CD4-positive, alpha-beta T cell (primary cell): ENCODE measurements at regions not wholly inside any gene's neighbourhood (a gene's known extent, or its start where the extent isn't known, plus 50 kb on each side); places are given as distances from the start of the nearest gene placed in this dataset.

Source experiments
- ATAC-seq: fragments of 200-7000 bp; cut with Tn5 transposase; one replicate; pipeline ENCODE4 v1.10.0; 2022; ENCODE audit warnings: mild to moderate bottlenecking; ENCODE audit not compliant: poor library complexity
- CTCF ChIA-PET: fragments of 350-600 bp; sonication (Branson Sonifier 250); formaldehyde crosslinking; loops from one replicate; lab custom pipeline; 2021; ENCODE audit warnings: antibody characterized with exemption, inconsistent platforms; lab: Charles Lee
- POLR2A ChIA-PET: fragments of 350-600 bp; sonication (Branson Sonifier 250); formaldehyde crosslinking; loops from one replicate; lab custom pipeline; 2021; ENCODE audit warnings: antibody characterized with exemption, inconsistent platforms; lab: Charles Lee
- DNase-seq, 14 experiments: peaks; one replicate each; pipeline ENCODE4 v3.0.0-alpha.2; 2013 to 2020; ENCODE audit warnings: mixed read lengths in 2 of 14
- H3K27ac ChIP-seq, 2 donors: one replicate each; pipeline versions ENCODE4 v1.5.1 to v1.7.0; 2013; ENCODE audit warnings: low read length in 2 of 2, low read depth in 1 of 2, mild to moderate bottlenecking in 1 of 2
- H3K27me3 ChIP-seq, 2 experiments: 1 replicate in 1 of 2; 2 replicates in 1 of 2; pipeline versions ENCODE4 v1.6.1 to v1.7.0; 2013; ENCODE audit warnings: low read length in 2 of 2, control low read depth in 1 of 2, mild to moderate bottlenecking in 1 of 2, moderate library complexity in 1 of 2; ENCODE audit not compliant: insufficient read depth in 2 of 2, control insufficient read depth in 1 of 2
- H3K36me3 ChIP-seq: one replicate; pipeline ENCODE4 v1.6.1; 2013; ENCODE audit warnings: low read length, control low read depth; ENCODE audit not compliant: insufficient read depth
- H3K4me1 ChIP-seq: one replicate; pipeline ENCODE4 v1.6.1; 2013; ENCODE audit warnings: low read length, control low read depth; ENCODE audit not compliant: insufficient read depth
- H3K4me3 ChIP-seq: one replicate; pipeline ENCODE4 v1.5.1; 2013; ENCODE audit warnings: mild to moderate bottlenecking, low read length, moderate library complexity
- H3K9me3 ChIP-seq, 2 experiments: 1 replicate in 1 of 2; 2 replicates in 1 of 2; pipeline versions ENCODE4 v1.6.1 to v1.7.0; 2013; ENCODE audit warnings: low read length in 2 of 2, mild to moderate bottlenecking in 2 of 2, control low read depth in 1 of 2, moderate library complexity in 1 of 2; ENCODE audit not compliant: control insufficient read depth in 1 of 2, insufficient read depth in 1 of 2
- H3K27ac Mint-ChIP-seq: one replicate; pipeline ENCODE4 v1.8.0; 2020; ENCODE audit warnings: mixed read lengths
- H3K27me3 Mint-ChIP-seq: one replicate; pipeline ENCODE4 v1.8.0; 2021; ENCODE audit warnings: mixed read lengths
- H3K36me3 Mint-ChIP-seq: one replicate; pipeline ENCODE4 v1.8.0; 2021; ENCODE audit warnings: low read depth, mixed read lengths
- H3K4me1 Mint-ChIP-seq: one replicate; pipeline ENCODE4 v1.8.0; 2021; ENCODE audit warnings: low read depth, mixed read lengths
- H3K4me3 Mint-ChIP-seq: one replicate; pipeline ENCODE4 v1.8.0; 2020; ENCODE audit warnings: mild to moderate bottlenecking, mixed read lengths
- H3K9me3 Mint-ChIP-seq: one replicate; pipeline ENCODE4 v1.8.0; 2020; ENCODE audit warnings: mixed read lengths
- intact Hi-C, 2 experiments: fragments of 100-400 bp; cut with DNase I in 1 of 2; cut with micrococcal nuclease in 1 of 2; formaldehyde crosslinking; loops; one replicate each; pipeline versions ENCODE4 v1.15.1 to v1.9.0; 2023 to 2025; cut with DNase I, micrococcal nuclease
- TF ChIP-seq, protein P1 (sequence below): fragments of 200-600 bp; IDR thresholded peaks from one replicate; pipeline ENCODE4 v1.8.0; 2022; ENCODE audit warnings: antibody characterized with exemption, mild to moderate bottlenecking

DNA sequence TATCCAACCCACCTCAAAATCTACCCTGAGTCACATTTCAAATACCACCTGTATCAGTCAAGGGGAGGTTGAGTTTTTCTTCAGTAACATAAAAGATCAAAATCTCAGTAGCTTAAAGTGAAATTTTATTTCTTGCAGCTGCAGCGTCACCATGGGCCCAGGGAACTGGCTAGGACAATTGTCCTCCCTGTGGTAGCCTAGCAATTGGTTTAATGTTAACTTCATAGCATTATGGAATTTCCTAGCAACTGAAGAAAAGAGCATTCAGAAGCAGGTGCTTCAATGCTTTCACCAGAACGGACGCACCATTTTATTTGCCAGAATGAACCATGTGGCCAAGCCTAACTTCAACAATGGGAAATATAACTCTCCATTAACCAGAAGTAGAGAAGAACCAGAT is 359.3 kb upstream of the TSHZ3 start:
- Mint-ChIP-seq H3K27me3 (no peaks in the 10 kb centered on the region), H3K36me3 (no peaks in the 10 kb centered on the region), H3K4me3 (no peak overlapping the region), H3K9me3 (peaks cover 6% of the 10 kb centered on the region), H3K4me1 (no peaks in the 10 kb centered on the region), H3K27ac (no peak overlapping the region)
- Histone ChIP-seq H3K36me3 (no peaks in the 10 kb centered on the region), H3K27me3 (no peaks in the 10 kb centered on the region), H3K9me3 (peaks cover 0 to 5% of the 10 kb centered on the region in 2 experiments), H3K4me1 (no peaks in the 10 kb centered on the region), H3K4me3 (no peak overlapping the region), H3K27ac (no peak overlapping the region)
- intact Hi-C loops, result no loop called here
- no peak for ATAC-seq
- POLR2A ChIA-PET, result no interaction called here
- CTCF ChIA-PET, result interaction anchor here (1.2 kb wide), 1 partner anchor 8 kb away, joined by 3 read pairs; no protein-coding TSS in a partner anchor
- DNase-seq, result no peak
- TF ChIP-seq, protein P1, sequence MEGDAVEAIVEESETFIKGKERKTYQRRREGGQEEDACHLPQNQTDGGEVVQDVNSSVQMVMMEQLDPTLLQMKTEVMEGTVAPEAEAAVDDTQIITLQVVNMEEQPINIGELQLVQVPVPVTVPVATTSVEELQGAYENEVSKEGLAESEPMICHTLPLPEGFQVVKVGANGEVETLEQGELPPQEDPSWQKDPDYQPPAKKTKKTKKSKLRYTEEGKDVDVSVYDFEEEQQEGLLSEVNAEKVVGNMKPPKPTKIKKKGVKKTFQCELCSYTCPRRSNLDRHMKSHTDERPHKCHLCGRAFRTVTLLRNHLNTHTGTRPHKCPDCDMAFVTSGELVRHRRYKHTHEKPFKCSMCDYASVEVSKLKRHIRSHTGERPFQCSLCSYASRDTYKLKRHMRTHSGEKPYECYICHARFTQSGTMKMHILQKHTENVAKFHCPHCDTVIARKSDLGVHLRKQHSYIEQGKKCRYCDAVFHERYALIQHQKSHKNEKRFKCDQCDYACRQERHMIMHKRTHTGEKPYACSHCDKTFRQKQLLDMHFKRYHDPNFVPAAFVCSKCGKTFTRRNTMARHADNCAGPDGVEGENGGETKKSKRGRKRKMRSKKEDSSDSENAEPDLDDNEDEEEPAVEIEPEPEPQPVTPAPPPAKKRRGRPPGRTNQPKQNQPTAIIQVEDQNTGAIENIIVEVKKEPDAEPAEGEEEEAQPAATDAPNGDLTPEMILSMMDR, result no peak

DNA sequence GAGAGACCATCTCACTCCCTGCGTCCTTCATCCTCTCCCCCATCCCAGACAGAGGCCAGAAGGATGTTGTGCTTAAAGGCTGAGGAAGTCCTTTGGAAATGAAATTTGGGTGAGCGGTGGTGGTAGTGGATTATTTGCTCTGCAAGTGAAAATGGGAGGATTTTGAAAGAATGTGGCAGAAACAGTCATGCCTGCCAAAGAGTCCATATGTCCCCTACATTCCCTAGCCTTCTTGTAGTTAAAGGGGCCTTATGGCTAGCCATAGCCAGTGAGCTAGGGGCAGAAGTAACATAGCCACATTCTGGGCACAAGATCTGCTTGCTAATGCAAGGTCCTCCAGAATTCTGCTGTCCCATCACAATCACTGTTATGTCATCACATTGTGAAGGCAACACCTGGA is 360.2 kb upstream of the TSHZ3 start:
- ChIA-PET CTCF (no interaction called here), POLR2A (no interaction called here)
- H3K4me1 ChIP-seq, result no peaks in the 10 kb centered on the region
- intact Hi-C loops, result no loop called here
- no peak overlapping the region for H3K4me3 Mint-ChIP-seq
- H3K27ac Mint-ChIP-seq, result no peak overlapping the region
- no peak for ATAC-seq
- H3K9me3 Mint-ChIP-seq, result peaks cover under 1% of the 10 kb centered on the region
- DNase-seq, result no peak
- H3K4me1 Mint-ChIP-seq, result no peaks in the 10 kb centered on the region
- no peaks in the 10 kb centered on the region for H3K27me3 ChIP-seq
- TF ChIP-seq, protein P1, result no peak
- H3K9me3 ChIP-seq, result peaks cover under 1 to 3% of the 10 kb centered on the region in 2 experiments
- no peaks in the 10 kb centered on the region for H3K36me3 ChIP-seq
- no peak overlapping the region for H3K4me3 ChIP-seq
- no peaks in the 10 kb centered on the region for H3K36me3 Mint-ChIP-seq
- no peaks in the 10 kb centered on the region for H3K27me3 Mint-ChIP-seq
- no peak overlapping the region for H3K27ac ChIP-seq

DNA sequence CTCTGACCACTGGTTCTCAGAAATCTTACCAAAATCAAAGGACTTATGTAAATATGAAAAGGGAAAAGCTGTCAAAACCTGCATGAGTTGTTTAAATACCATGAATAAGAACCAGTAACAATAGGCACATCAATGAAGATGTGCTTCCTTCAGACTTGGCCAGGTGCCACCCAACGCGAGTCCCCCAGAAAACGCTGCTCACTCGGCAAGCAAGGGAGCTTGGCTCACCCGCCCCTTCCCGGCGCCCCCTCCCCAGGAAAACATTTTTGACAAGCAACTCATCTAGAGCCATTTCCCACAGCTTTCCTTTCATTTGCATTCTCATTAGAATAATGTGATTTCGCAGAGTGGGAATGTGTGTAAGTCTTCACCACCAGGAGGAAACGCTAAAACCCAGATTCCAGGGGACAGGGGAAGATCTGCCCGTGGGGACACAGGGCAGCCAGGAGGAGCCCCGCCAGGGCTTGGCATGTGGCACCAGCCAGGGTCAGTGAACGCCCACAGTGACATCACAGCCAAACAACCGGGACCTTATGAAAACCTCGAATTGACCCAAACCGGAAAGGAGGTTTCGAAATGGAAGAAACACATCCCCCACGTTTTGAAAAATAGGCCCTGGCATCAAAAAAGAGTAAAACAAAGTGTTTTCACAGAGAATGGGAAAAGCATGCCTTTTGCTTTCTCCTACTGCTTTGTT is 366.2 kb upstream of the TSHZ3 start:
- no peak overlapping the region for H3K27ac Mint-ChIP-seq
- no peaks in the 10 kb centered on the region for H3K9me3 Mint-ChIP-seq
- intact Hi-C loops, result no loop called here
- no peaks in the 10 kb centered on the region for H3K4me1 Mint-ChIP-seq
- Histone ChIP-seq H3K4me3 (no peak overlapping the region), H3K27me3 (no peaks in the 10 kb centered on the region), H3K9me3 (peaks cover 0 to 10% of the 10 kb centered on the region in 2 experiments), H3K4me1 (no peaks in the 10 kb centered on the region), H3K27ac (no peak overlapping the region), H3K36me3 (no peaks in the 10 kb centered on the region)
- TF ChIP-seq, protein P1, result no peak
- CTCF ChIA-PET, result no interaction called here
- no peaks in the 10 kb centered on the region for H3K36me3 Mint-ChIP-seq
- ATAC-seq (no peak), DNase-seq (no peak)
- POLR2A ChIA-PET, result no interaction called here
- no peaks in the 10 kb centered on the region for H3K27me3 Mint-ChIP-seq
- no peak overlapping the region for H3K4me3 Mint-ChIP-seq
